ENCODE measurements at regions not wholly inside any gene's neighbourhood (a gene's known extent, or its start where the extent isn't known, plus 50 kb on each side); places are given as distances from the start of the nearest gene placed in this dataset.
"Not testable (repeated sequence)": the region's sequence is repeated elsewhere in the genome, so short reads cannot be mapped to it uniquely, and the experiment has no call there.

DNA sequence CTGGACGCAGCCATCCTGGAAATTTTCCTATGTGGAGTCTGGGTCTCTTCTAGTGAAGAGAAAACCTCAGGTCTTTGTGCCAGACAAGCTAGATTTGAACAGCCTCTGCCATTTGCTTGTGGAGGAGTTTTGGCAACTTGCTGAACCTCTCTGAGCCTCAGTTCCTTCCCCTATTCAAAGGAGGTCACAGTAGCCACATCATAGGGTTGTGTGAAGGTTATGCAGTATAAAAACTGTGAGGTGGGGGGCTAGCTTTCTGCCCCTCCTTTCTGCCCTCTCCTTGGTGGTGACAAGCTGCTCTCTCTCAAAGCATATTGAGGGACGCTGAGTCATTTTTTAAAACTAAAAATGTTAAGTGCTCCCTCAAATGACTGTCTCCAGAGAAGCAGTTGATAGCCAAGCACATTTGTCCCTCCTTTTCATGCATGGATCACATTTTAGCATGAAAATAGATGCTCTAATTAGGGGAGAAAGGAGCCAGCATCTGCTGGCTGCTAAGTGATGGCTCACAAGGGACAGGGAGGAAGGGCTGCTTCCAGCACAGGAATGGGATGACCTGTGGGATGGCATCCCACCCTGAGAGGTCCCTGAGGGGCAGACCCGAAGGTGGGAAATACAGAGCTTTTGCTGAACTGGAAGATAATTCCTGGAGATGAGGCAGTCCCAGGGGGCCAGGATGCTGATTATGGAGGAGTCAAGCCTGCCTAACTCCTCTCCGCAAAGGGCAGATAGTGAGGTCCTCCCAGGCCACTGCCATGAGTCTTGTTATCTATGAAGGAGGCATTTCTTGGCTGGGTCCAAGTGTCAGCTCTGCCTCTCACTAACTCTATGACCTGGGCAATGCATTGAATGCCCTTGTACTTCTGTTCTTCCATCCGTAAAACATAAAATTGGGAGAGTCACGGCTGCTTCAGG is 218.8 kb downstream of the RAB11FIP4 start:
- DNase-seq: no peak

DNA sequence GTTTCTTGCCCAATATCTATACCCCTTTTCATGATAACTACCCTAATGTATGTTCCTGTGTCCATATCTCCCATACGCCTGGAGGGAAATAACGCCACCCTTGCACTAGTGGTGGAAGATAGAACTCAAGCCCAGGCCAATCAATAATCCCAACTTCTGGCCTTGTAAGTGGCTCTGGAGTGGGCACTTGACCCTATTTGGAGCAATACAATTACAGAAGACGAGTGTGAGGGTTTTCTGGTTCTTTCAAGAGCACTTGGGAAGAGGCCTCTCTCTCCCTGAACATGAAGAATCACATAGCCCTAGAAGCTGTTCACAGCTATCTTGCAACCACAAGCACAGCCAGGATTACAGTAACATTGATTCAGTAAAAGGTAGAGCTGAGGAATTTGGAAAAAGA is 217.9 kb downstream of the RAB11FIP4 start:
- DNase-seq: no peak

DNA sequence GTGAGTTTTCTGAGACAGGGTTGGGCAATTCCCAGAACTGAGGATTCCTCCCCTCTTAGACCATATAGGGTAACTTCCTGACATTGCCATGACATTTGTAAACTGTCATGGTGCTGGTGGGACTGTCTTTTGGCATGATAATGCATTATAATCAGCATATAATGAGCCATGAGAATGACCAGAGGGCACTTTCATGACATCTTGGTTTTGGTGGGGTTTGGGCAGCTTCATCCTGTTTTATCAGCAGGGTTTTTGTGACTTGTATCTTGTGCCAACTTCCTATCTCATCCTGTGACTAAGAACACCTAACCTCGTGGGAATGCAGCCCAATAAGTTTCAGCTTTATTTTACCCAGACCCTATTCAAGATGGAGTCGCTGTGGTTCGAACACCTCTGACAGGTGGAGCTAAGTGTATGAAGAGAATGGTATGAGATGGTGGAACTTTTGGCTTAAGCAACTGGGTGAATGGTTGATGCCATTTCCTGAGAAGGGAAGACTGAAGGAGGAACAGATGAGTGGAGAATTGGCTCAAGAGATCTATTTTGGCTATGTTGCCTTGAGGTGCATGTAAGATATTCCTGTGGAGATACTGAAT is 217.3 kb downstream of the RAB11FIP4 start:
- DNase-seq: no peak

DNA sequence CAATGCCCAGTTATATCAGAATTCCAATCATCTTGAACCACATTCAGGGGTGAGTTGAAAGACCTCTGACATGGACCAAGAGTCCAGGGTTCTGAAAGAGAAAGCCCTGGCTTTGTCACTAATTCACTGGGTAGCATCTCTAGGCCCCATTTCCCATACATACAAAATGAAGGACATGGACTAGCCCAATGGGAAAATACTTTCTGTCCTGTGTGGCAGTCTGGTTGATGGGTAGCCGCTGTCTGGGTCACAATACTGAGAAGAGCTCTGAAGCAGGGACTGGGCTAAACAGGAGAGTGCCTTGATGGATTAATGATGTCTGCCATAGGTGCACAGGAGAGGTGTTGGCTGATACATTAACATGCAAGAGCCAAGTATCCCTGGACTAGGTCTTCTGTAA is 214.3 kb downstream of the RAB11FIP4 start:
- no peak for DNase-seq

DNA sequence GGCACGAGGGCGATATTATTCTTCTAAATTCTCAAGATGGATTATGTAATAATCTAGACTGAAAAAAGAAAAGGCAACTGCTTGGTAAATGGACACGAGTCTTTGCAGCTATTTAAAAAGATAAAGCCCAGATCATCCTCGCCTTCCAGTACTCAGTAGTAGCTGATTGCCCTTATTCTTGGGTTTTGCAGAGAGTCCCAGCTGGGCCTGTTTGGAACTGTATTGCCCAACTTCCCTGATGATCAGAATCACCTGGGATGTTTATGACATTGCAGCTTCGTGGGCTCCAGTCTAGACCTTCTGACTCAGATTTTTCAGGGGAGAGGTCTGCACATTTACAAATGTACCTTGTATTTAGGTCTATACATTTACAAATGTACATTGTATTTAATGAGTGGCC is 213.5 kb downstream of the RAB11FIP4 start:
- DNase-seq: no peak

DNA sequence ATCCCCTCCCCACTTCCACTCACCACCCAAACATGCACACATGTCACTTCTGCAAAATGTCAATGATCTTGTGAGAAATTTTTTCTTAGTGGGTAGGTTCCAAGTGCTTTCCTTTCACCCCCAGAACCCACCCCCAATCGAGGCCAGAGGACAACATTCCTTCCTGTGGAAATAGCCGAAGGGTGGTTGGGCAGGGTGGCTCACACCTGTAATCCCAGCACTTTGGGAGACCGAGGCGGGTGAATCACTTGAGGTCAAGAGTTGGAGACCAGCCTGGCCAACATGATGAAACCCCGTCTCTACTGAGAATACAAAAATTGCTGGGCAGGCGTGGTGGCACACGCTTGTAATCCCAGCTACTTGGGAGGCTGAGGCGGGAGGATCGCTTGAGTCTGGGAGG is 208.7 kb downstream of the RAB11FIP4 start:
- not testable (repeated sequence) for DNase-seq

DNA sequence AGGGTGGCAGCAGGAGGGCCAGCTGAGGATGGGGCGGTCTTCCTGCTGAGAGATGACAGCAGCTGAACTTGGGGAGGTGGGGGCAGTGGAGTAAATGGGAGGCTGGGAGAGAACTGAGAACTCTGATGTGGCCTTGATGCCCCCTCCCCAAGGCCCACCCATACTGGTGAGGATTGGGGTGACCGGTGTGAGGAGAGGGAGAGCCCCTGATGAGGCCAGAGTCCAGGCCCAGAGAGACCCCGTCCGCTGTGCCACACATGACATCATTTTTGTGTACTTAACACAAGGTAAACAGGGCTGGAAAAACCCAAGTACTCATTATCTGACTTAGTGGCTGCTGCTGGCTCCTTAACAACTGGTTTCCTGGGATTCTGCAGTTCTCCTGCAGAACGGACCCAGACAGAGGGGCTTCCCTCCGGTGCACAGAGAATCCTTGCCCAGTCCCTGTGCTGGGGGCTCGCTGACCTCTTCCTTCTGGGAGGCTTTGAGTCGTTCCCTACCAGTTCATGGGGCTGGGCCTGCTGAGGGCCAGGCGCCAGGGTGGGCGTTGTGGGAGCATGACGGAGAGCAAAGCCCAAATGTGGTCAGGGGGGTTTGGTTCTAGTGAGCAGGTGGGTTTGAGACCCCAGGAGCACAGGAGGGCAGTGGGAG is 207.6 kb downstream of the RAB11FIP4 start:
- peak; percentile 25 for DNase-seq

DNA sequence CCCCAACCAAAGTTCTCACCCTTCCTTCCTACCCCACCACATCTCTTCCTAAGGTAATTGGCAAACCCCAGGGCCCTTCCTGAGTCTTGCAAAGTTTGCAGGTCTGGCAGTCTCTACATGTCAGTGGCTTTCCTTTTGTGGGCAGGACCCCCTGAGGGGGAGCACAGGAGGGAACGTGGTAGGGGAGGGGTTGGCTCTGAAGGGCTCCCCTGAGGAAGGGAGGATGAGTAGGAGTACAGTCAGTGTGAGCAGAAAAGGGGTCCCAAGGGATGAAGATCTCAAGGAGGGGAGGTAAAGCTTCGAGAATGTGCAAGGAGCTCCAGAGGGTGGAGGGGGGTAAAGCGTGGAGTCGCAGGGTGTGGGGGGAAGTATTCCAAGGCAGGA is 206.9 kb downstream of the RAB11FIP4 start:
- DNase-seq: no peak

DNA sequence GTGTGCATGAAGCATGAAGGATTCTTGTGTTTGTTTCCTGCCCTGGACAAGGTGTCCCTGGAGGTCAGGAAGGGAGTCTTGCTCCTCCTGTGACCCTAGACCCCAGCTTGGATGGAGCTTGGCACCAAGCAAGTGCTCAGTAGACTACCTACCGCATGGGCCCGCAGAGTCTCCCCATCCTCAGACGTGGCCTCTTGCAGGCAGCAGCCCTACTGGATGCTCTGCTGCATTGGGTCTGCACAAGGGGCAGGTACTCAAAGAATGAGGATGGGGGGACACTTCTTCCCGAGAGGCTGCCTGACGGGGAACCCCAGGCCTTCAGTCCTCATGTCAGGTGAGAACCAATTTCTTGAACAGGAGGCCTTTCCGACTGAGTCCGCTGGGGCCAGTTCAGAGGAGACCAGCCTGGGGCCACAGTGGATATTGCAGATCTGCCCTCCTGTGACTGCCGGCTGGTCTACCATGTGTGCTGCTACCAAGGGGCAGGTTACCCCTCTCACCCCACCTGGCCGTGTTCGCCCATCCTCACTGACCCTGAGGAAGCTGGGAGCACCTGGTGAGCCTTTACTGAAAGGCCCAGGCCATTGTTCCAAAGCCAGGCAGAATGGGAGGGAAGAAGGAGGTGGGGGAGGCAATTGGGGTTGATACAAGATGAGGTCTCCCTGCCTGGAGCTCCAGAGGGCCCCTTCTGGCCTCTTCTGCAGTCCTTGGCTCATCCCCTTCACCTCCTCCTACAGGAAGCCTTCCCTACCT is 206.3 kb downstream of the RAB11FIP4 start:
- no peak for DNase-seq

DNA sequence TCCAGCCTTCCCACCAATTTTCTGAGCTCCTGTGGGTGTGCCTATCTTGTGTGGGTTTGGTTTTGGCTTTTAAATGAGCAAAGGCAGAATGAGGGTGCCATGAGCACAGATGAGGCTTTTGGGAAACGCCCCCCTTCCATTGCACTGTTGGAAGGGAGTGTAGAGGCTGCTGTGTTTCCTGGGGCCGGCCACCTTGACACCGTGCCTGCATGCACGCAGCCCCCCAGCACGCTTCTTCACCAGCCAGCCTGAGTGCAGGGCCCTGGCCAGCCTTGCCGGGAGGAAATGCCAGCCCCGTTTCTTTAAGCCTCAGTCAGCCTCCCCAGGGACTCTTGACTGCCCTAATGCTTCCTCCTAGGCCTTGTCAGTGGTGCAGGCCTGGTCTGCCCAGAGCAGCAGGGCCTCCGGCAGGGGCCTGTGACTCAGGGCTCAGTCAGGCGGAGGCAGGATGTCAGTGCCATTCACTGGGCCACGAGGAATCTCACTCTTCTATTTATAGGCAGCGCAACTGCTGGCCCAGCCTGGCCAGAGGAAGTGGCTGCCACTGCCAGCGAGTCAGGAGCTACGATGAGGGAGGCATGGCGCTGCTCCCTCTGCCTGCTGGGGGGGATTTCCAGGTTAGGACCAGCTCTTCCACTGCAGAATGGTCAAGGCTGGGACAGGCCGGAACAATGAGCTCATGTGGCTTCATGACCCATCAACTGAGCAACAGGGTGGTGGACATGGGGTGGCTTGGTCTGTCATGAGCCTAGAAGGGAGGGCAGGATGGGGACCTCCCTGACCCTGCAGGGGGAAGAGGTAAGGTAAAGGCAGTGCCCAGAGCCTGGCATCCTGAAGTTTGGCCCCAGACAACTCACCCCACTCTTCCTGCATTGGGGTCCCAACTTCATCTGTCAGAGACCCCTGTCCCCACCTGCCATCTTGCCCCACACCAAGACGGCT is 205.2 kb downstream of the RAB11FIP4 start:
- peak; percentile 98 for DNase-seq

DNA sequence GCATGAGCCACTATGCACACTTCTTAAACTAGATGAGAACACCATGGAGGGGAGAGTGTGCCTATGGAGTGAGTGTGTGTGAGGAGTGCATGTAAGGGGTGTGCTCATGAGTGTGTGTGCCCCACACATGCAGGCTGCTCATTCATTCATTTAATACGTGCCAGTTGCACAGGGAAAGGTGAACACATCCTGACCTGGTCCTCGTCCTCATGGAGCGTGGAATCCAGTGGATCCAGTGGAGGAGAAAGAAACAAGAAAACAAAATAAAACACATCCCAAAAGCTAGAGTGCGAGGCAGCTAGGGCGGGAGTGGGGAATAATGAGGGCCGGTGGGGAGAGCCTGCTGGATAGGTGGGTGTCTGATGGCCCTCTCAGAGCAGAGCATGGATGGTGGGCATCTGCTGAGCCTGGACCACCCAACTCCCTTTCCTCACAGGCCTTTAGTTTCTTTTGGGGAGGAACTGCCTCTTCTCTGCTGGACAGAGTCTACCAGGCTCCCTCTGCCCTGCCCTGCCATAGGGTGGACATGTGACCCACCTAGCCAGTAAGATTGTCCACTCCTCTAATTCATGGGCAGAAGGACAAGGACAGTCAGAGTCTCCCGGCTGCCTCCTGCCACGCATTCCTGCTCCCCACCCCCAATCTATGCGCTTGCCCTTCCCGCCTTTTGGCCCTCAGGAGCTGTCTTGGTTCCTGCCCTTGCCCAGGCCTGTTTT is 204.3 kb downstream of the RAB11FIP4 start:
- DNase-seq: no peak

DNA sequence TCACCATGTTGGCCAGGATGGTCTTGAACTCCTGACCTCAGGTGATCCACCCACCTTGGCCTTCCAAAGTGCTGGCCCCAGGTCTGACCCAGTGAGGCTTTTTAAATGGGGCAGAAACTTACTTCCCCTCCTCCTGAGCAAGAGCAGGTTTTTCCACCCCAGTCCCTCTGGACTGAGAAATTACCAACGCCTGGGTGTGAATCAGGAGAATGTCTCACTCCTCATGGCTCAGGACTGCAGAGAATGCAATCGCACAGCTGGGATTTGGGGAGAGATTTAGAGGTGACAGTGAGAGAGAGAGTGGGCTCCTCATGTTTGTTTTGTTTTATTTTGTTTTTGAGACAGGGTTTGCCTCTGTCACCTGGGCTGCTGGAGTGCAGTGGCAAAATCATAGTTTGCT is 203.6 kb downstream of the RAB11FIP4 start:
- no peak for DNase-seq

DNA sequence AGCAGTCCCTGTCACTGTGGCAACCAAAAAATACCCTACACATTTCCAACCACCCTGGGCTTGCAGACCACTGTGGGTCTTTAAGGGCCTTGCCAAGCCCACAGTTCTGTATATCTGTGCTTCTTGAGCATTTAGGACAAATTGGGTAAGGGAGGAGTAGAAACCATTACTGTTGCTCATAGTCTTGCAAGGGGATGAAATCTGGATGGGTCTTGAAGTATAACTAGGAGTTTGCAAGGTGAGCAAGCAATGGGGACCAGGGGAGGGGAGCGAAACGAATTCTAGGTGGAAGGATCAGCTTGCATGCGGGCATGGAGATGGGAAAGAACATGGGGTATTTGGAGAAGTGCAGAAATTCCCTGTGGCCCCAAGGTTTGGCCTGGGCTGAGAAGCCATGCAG is 202.9 kb downstream of the RAB11FIP4 start:
- no peak for DNase-seq

DNA sequence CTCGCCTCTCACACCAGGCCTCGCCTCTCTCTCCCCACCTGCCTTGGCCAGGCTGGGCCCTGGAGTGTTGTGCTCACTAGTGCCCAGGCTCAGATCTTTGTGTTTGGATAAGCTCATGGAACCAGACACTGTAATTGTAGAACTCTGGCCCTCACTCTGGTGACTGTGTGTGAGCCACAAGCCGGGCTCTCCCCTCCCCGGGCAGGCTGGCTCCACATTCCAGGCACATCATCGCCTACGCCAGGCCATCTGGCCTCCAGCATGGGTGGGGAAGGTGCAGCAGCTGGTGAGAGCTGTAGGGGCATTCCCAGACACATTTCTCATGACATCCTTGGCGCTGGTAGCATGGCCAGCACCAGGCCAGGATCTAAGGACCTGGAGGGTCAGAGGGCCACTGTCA is 202.3 kb downstream of the RAB11FIP4 start:
- DNase-seq: no peak

DNA sequence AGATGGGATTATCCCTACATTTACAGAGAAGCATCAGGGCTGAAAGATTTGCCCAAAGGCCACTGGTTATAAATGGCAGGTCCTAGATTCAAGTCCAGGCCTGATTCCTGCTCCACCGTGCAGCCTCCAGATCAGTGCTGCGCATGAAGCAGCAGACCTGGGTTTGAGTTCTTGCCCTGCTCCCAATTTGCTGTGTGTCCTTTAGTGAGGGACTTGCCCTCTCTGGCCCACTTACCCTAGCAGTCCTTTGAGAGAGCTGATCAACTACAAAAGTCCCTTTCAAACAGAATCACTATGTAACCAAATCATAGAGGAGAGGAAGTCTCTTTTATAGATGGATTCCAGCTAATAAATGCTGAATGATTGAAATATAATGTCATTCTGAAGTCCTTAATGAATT is 200.4 kb downstream of the RAB11FIP4 start:
- no peak for DNase-seq

DNA sequence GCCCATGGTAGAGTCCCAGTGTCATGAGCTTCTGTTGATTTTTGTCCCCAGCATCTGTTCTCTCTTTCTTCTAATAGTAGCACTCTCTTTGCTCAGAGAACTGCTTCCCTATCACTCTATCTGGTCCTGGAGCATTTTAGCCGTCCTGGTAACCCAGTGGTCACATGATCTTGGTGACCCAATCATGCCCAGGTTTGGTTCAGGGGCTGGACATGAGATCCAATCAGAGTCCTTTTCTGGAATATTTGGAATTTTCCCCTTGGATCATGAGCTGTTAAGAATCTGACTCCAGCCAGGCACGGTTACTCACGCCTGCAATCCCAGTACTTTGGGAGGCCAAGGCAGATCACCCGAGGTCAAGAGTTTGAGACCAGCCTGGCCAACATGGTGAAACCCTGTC is 197.0 kb downstream of the RAB11FIP4 start:
- no peak for DNase-seq

DNA sequence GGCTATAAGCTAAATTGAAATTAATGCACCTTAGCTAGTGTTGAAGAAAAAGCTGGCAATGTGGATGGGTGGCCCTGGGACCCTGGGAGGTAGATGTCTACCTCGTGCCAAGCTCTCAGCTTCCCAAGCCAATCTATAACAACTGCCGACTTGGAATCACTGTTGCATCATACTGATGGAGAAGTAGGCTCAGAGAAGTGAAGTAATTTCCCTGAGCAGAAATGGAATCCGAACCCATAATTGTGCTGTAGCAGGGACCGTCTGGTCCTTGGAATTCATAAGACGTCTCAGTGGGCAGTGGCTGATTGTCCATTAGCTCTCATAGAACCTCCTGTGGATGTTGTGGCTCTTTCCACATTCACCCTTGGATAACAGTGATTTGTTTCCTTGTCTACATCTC is 196.6 kb downstream of the RAB11FIP4 start:
- no peak for DNase-seq

All from kidney glomerular epithelial cell (primary cell).